ENCODE measurements at regions not wholly inside any gene's neighbourhood (a gene's known extent, or its start where the extent isn't known, plus 50 kb on each side); places are given as distances from the start of the nearest gene placed in this dataset.

DNA sequence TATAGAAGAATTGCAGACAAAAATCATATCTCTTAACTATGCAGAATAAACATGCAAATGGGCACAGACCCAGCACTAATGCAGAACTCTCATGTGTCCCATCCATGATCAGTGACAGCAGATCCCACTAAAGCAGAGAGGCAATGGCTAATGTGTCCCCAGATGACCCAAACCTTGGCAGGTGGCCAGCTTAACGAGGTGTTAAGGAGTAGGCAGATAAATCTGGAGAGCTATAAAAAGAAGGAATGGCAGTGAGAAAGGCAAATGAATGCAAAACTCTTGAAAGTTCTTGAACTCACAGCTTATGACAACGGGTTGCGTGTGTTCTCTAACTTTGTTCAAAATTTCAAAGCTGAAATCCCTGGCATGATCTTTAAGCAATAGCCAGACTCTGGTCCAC, 265.4 kb downstream of the RASEF start:
- TF ChIP-seq, protein P1, sequence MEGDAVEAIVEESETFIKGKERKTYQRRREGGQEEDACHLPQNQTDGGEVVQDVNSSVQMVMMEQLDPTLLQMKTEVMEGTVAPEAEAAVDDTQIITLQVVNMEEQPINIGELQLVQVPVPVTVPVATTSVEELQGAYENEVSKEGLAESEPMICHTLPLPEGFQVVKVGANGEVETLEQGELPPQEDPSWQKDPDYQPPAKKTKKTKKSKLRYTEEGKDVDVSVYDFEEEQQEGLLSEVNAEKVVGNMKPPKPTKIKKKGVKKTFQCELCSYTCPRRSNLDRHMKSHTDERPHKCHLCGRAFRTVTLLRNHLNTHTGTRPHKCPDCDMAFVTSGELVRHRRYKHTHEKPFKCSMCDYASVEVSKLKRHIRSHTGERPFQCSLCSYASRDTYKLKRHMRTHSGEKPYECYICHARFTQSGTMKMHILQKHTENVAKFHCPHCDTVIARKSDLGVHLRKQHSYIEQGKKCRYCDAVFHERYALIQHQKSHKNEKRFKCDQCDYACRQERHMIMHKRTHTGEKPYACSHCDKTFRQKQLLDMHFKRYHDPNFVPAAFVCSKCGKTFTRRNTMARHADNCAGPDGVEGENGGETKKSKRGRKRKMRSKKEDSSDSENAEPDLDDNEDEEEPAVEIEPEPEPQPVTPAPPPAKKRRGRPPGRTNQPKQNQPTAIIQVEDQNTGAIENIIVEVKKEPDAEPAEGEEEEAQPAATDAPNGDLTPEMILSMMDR (IDR thresholded peaks at IDR 0.05; ENCODE audit: insufficient read depth, low read depth, low read length), result no peak
- DNase-seq (ENCODE audit: low read depth), result no peak
- no peak overlapping the region for H3K4me3 ChIP-seq (ENCODE audit: low read depth, low read length)

DNA sequence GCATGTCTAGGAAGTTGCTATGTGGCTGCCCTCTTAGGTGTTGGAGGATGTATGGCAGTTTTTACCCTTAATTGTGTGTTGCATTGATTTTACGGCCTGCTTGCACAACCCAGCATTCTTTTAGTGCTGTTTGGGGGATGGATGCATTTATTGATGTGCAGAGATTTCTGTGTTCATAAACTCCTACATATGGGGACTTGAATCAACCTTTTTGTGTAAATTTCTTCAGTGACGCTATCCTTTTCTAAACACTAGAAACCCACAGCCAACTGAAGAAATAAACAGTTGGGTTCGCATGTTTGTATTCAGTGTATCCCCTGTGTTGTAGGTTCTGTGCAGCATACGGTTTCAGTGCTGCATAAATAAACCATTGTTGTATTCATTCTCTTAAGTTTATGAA, 263.7 kb downstream of the RASEF start:
- DNase-seq (ENCODE audit: low read depth), result peak; percentile 8
- TF ChIP-seq, protein P1 (IDR thresholded peaks at IDR 0.05; ENCODE audit: insufficient read depth, low read depth, low read length), result no peak
- H3K4me3 ChIP-seq (ENCODE audit: low read depth, low read length), result no peak overlapping the region

DNA sequence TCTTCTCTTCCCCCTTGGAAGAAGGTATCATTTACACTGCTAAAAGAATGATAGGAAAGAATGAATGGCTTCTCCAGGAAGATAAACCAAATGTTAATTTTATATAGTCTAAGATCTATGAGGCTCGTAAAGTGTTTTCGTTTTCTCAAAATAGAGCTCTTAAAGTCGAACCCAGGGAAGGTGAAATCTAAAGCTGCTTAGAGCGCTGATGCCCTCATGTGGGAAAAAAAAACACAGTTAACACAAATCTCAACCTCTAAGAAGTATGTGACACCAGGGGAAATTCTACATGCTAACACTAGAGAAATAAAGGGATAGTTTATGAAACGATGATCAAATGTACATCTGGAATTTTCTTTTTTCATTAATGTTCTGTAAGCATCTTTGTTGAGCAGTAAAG, 257.9 kb downstream of the RASEF start:
- DNase-seq (ENCODE audit: low read depth), result no peak
- TF ChIP-seq, protein P1 (IDR thresholded peaks at IDR 0.05; ENCODE audit: insufficient read depth, low read depth, low read length), result no peak
- H3K4me3 ChIP-seq (ENCODE audit: low read depth, low read length), result no peak overlapping the region

DNA sequence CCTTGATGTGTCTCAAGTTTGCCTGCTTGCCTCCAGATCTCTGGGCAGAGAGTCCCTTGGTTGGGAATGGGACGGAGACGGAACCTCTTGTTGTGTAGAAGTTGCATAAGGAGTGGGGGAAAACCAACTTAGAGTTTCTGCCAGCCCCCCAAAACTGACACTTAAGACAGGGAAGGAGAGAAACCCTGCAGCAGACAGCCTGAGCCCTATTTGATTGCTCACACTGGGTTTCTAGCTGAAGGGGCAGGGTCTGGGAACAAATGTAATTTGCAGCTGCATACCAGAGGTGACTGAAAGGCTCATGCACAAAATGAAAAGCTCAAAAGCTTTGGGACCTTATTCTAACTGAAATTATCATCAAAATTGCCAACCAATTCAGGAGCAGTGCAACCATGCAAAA, 254.5 kb downstream of the RASEF start:
- DNase-seq (ENCODE audit: low read depth), result no peak
- H3K4me3 ChIP-seq (ENCODE audit: low read depth, low read length), result no peak overlapping the region
- TF ChIP-seq, protein P1 (IDR thresholded peaks at IDR 0.05; ENCODE audit: insufficient read depth, low read depth, low read length), result no peak

DNA sequence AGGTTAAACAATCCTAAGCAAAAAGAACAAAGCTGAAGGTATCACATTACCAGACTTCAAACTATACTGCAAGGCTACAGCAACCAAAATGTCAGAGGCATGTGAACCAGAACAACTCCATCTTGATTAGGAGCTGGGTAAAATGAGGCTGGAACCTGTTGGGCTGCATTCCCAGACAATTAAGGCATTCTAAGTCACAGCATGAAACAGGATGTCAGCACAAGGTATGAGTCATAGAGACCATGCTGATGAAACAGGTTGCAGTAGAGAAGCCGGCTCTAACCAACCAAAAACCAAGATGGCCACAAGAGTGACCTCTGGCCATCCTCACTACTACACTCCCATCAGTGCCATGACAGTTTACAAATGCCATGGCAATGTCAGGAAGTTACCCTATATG, 252.0 kb downstream of the RASEF start:
- DNase-seq (ENCODE audit: low read depth), result peak; percentile 1
- TF ChIP-seq, protein P1 (IDR thresholded peaks at IDR 0.05; ENCODE audit: insufficient read depth, low read depth, low read length), result no peak
- H3K4me3 ChIP-seq (ENCODE audit: low read depth, low read length), result no peak overlapping the region

DNA sequence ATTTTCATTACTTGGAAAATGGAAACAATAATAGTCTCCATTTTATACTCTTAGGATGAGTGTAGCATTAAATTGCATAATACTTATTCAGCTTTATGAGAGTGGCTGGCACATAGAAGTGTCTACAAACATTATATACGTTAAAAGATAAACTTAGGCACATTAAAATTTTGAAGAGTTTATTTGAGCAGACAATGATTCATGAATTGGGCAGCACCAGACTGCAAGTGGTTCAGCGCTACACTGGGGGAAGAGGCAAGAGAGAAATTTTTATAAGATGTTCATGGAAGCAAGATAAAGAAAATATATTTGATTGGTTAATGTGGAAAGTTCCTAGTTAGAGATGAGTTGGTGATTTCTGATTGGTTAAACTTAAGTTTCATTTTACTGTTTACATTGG, 243.7 kb downstream of the RASEF start:
- DNase-seq (ENCODE audit: low read depth), result no peak
- TF ChIP-seq, protein P1 (IDR thresholded peaks at IDR 0.05; ENCODE audit: insufficient read depth, low read depth, low read length), result no peak
- no peak overlapping the region for H3K4me3 ChIP-seq (ENCODE audit: low read depth, low read length)

DNA sequence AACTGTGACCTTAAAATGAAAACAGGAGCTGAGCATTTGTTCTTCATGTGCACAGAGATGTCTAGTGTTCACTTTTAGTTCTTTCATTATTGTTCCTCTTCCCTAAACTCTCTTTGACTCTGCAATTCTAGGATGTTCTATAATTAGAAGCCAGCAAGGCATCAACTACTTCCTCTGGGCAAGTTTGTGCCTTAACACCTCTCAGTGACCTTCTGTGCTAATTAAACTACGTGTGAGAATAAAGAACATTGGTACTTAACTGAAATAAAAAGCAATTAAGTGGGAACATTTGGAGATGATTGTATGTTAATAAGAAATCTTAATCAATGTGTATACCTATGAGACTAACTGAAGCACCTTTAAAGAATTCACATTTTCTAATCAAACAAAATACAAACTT, 242.8 kb downstream of the RASEF start:
- DNase-seq (ENCODE audit: low read depth), result no peak
- TF ChIP-seq, protein P1 (IDR thresholded peaks at IDR 0.05; ENCODE audit: insufficient read depth, low read depth, low read length), result no peak
- H3K4me3 ChIP-seq (ENCODE audit: low read depth, low read length), result no peak overlapping the region

All from fibroblast of villous mesenchyme (primary cell).